NT2/D1 (cell line): ENCODE measurements at regions not wholly inside any gene's neighbourhood (a gene's known extent, or its start where the extent isn't known, plus 50 kb on each side); places are given as distances from the start of the nearest gene placed in this dataset.

Experiments used
- SUZ12 ChIP-seq: IDR thresholded peaks from 2 replicates; pipeline ENCODE4 v1.6.1; 2011; ENCODE audit not compliant: insufficient read length, insufficient read depth; ENCODE audit errors: extremely low read depth
- YY1 ChIP-seq: IDR thresholded peaks from 2 replicates; pipeline ENCODE4 v1.6.1; 2011; ENCODE audit not compliant: insufficient read length, insufficient read depth
- ZNF274 ChIP-seq: IDR thresholded peaks from 2 replicates; pipeline ENCODE4 v1.6.1; 2011; ENCODE audit warnings: mild to moderate bottlenecking, low read depth, low read length

DNA sequence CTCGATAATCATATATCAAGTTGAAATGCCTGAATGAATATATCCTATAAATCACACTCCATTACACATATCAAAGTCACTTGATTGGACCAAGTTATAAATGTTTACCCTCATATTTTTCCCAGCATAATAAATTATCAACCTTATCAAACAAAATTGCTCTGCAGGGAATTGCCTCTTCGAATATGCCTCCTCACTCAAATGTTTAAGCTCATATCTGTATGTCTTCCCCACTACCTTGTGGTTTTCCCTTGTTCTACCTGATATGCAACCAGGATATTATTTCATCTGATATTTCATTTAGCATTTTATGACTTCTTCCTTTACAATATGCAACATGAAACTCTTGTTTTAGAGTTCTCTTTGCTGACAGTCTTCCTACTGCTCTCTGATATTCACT is 226.4 kb downstream of the RASSF9 start:
- no peak for TF ChIP-seq SUZ12
- TF ChIP-seq YY1: no peak
- no peak for TF ChIP-seq ZNF274
